CD14-positive monocyte (primary cell): ENCODE measurements at regions not wholly inside any gene's neighbourhood (a gene's known extent, or its start where the extent isn't known, plus 50 kb on each side); places are given as distances from the start of the nearest gene placed in this dataset.

Experiments used
- DNase-seq, 3 donors: peaks; one replicate each; pipeline ENCODE4 v3.0.0-alpha.2; 2011 to 2022
- H2AFZ ChIP-seq: 2 replicates; pipeline ENCODE4 v1.6.0; 2012; ENCODE audit warnings: mild to moderate bottlenecking, low read depth, low read length, inconsistent platforms; ENCODE audit not compliant: insufficient read depth, poor library complexity, severe bottlenecking
- H3K27ac ChIP-seq, 2 donors: 1 replicate in 1 of 2; 2 replicates in 1 of 2; pipeline ENCODE4 v1.5.1; 2012 to 2013; ENCODE audit warnings: low read length in 2 of 2, control low read depth in 1 of 2, inconsistent platforms in 1 of 2, low read depth in 1 of 2, mild to moderate bottlenecking in 1 of 2
- H3K27me3 ChIP-seq, 2 donors: one replicate each; pipeline versions ENCODE4 v1.6.0 to v1.6.1; 2011 to 2013; ENCODE audit warnings: low read length in 2 of 2; ENCODE audit not compliant: control insufficient read depth in 2 of 2, insufficient read depth in 2 of 2
- H3K36me3 ChIP-seq, 2 donors: replicated peaks in 1 of 2; 1 replicate in 1 of 2; 2 replicates in 1 of 2; pipeline versions ENCODE4 v1.5.1 to v1.6.1; 2012 to 2013; ENCODE audit warnings: low read length in 2 of 2, control low read depth in 1 of 2, inconsistent platforms in 1 of 2, mild to moderate bottlenecking in 1 of 2; ENCODE audit not compliant: insufficient read depth in 2 of 2, control insufficient read depth in 1 of 2
- H3K4me1 ChIP-seq, 2 donors: 1 replicate in 1 of 2; 2 replicates in 1 of 2; pipeline versions ENCODE4 v1.5.1 to v1.6.1; 2012 to 2013; ENCODE audit warnings: low read length in 2 of 2, control low read depth in 1 of 2, inconsistent platforms in 1 of 2, mild to moderate bottlenecking in 1 of 2, moderate library complexity in 1 of 2; ENCODE audit not compliant: insufficient read depth in 2 of 2, control insufficient read depth in 1 of 2
- H3K4me2 ChIP-seq: replicated peaks from 2 replicates; pipeline ENCODE3; 2012; ENCODE audit warnings: low read length, moderate library complexity, mild to moderate bottlenecking; ENCODE audit not compliant: poor library complexity, severe bottlenecking; ENCODE audit errors: extremely low read depth
- H3K4me3 ChIP-seq, 3 experiments: fragments of 200-600 bp in 1 of 3; sonication (generic) in 1 of 3; replicated peaks in 1 of 3; 1 replicate in 2 of 3; 2 replicates in 1 of 3; pipeline ENCODE4 v1.5.1; 2011 to 2013; ENCODE audit warnings: low read length in 3 of 3, mild to moderate bottlenecking in 3 of 3, control low read depth in 2 of 3, low read depth in 2 of 3, inconsistent platforms in 1 of 3, moderate library complexity in 1 of 3
- H3K79me2 ChIP-seq: 2 replicates; pipeline ENCODE4 v1.6.0; 2012; ENCODE audit warnings: mild to moderate bottlenecking, control low read depth, inconsistent platforms, low read length, moderate library complexity; ENCODE audit not compliant: insufficient read depth
- H3K9ac ChIP-seq: 2 replicates; pipeline ENCODE4 v1.6.0; 2017; ENCODE audit warnings: low read length, mild to moderate bottlenecking; ENCODE audit not compliant: insufficient read depth, poor library complexity, severe bottlenecking
- H3K9me3 ChIP-seq, 2 donors: replicated peaks in 1 of 2; 1 replicate in 1 of 2; 2 replicates in 1 of 2; pipeline versions ENCODE4 v1.5.1 to v1.6.1; 2012 to 2013; ENCODE audit warnings: low read length in 2 of 2, control low read depth in 1 of 2; ENCODE audit not compliant: control insufficient read depth in 1 of 2, insufficient read depth in 1 of 2
- H4K20me1 ChIP-seq: 2 replicates; pipeline ENCODE4 v1.6.0; 2012; ENCODE audit warnings: mild to moderate bottlenecking, low read length, control low read depth, moderate library complexity; ENCODE audit not compliant: insufficient read depth
- H3K27ac Mint-ChIP-seq, 7 donors: one replicate each; pipeline ENCODE4 v1.8.0; 2020; ENCODE audit warnings: mild to moderate bottlenecking in 7 of 7, mixed read lengths in 7 of 7, moderate library complexity in 6 of 7, inconsistent platforms in 2 of 7
- H3K27me3 Mint-ChIP-seq, 3 donors: one replicate each; pipeline ENCODE4 v1.8.0; 2021 to 2022; ENCODE audit warnings: low read depth in 3 of 3, mild to moderate bottlenecking in 3 of 3, mixed read lengths in 3 of 3, moderate library complexity in 3 of 3, inconsistent platforms in 1 of 3
- H3K36me3 Mint-ChIP-seq, 2 donors: one replicate each; pipeline ENCODE4 v1.8.0; 2020; ENCODE audit warnings: mixed read lengths in 2 of 2, inconsistent platforms in 1 of 2, mild to moderate bottlenecking in 1 of 2
- H3K4me1 Mint-ChIP-seq: one replicate; pipeline ENCODE4 v1.8.0; 2020; ENCODE audit warnings: mild to moderate bottlenecking, mixed read lengths
- H3K4me3 Mint-ChIP-seq, 2 donors: one replicate each; pipeline ENCODE4 v1.8.0; 2020; ENCODE audit warnings: mild to moderate bottlenecking in 2 of 2, mixed read lengths in 2 of 2, moderate library complexity in 1 of 2
- H3K9me3 Mint-ChIP-seq, 7 donors: one replicate each; pipeline ENCODE4 v1.8.0; 2020 to 2022; ENCODE audit warnings: mixed read lengths in 7 of 7, mild to moderate bottlenecking in 6 of 7, moderate library complexity in 6 of 7, inconsistent platforms in 2 of 7
- CTCF ChIP-seq: fragments of 200-600 bp; IDR thresholded peaks from one replicate; pipeline ENCODE4 v1.8.0; 2022; ENCODE audit warnings: antibody characterized with exemption, mild to moderate bottlenecking
- WGBS: methylation state at CpG from one replicate; pipeline ENCODE4 v1.1.5; 2013; ENCODE audit warnings: missing lambda C conversion rate; ENCODE audit not compliant: insufficient coverage; 5-methylcytosine and 5-hydroxymethylcytosine counted together
- intact Hi-C, 2 donors: fragments of 100-400 bp; cut with micrococcal nuclease; formaldehyde crosslinking; loops; one replicate each; pipeline versions ENCODE4 v1.15.0 to v1.15.1; 2023

GRCh38 chr20:11556410-11556809 lies 361.3 kb upstream of the BTBD3 start:
- H3K36me3 ChIP-seq: no peaks in the 10 kb centered on the region
- Mint-ChIP-seq H3K27ac (no peak overlapping the region), H3K4me3 (no peak overlapping the region), H3K27me3 (no peaks in the 10 kb centered on the region), H3K36me3 (no peaks in the 10 kb centered on the region), H3K4me1 (no peaks in the 10 kb centered on the region), H3K9me3 (peaks cover 0 to 3% (median 0%) of the 10 kb centered on the region in 7 donors)
- H3K27me3 ChIP-seq: no peaks in the 10 kb centered on the region
- no peak overlapping the region for H3K4me3 ChIP-seq
- H3K9ac ChIP-seq: no peak overlapping the region
- no CpG with 5 or more reads among the region's 2 CpGs for WGBS
- no peaks in the 10 kb centered on the region for H3K9me3 ChIP-seq
- H3K27ac ChIP-seq: no peak overlapping the region
- H3K4me2 ChIP-seq: no peak overlapping the region
- DNase-seq: no peak
- no peaks in the 10 kb centered on the region for H4K20me1 ChIP-seq
- no peaks in the 10 kb centered on the region for H3K79me2 ChIP-seq
- intact Hi-C loops: no loop called here
- H3K4me1 ChIP-seq: no peaks in the 10 kb centered on the region
- TF ChIP-seq CTCF: no peak
- H2AFZ ChIP-seq: no peak overlapping the region

- TF ChIP-seq CTCF: no peak
- no peaks in the 10 kb centered on the region for H4K20me1 ChIP-seq
- H2AFZ ChIP-seq: no peak overlapping the region
- DNase-seq: no peak
- no peaks in the 10 kb centered on the region for H3K79me2 ChIP-seq
- no peak overlapping the region for H3K4me2 ChIP-seq
- intact Hi-C loops: no loop called here
- Mint-ChIP-seq H3K4me3 (no peak overlapping the region), H3K27ac (no peak overlapping the region), H3K4me1 (no peaks in the 10 kb centered on the region), H3K27me3 (peaks cover 0 to 2% (median 0%) of the 10 kb centered on the region in 3 donors), H3K36me3 (no peaks in the 10 kb centered on the region), H3K9me3 (peaks cover 0 to 2% (median 0%) of the 10 kb centered on the region in 7 donors)
- H3K27ac ChIP-seq: no peak overlapping the region
- H3K9me3 ChIP-seq: no peaks in the 10 kb centered on the region
- WGBS: no CpG with 5 or more reads among the region's 5 CpGs
- no peak overlapping the region for H3K9ac ChIP-seq
- H3K4me3 ChIP-seq: no peak overlapping the region
- H3K36me3 ChIP-seq: no peaks in the 10 kb centered on the region
- no peaks in the 10 kb centered on the region for H3K27me3 ChIP-seq
- no peaks in the 10 kb centered on the region for H3K4me1 ChIP-seq
Observed at GRCh38 chr20:11564491-11564890, 353.2 kb upstream of the BTBD3 start.
